ENCODE measurements at regions not wholly inside any gene's neighbourhood (a gene's known extent, or its start where the extent isn't known, plus 50 kb on each side); places are given as distances from the start of the nearest gene placed in this dataset.

- Histone ChIP-seq H3K27me3 (ENCODE audit: control insufficient read depth, extremely low read depth, insufficient read depth, low read length) (no peaks in the 10 kb centered on the region), H4K20me1 (ENCODE audit: control insufficient read depth, extremely low read depth, insufficient read depth, low read length) (no peaks in the 10 kb centered on the region), H3K4me2 (ENCODE audit: control insufficient read depth, extremely low read depth, insufficient read depth, low read depth, low read length) (no peak overlapping the region), H2AFZ (ENCODE audit: control insufficient read depth, low read length) (no peak overlapping the region), H3K9ac (ENCODE audit: control insufficient read depth, extremely low read depth, insufficient read depth, low read length) (no peak overlapping the region), H3K4me3 (ENCODE audit: control insufficient read depth in 2 of 3, extremely low read depth in 1 of 3, insufficient read depth in 2 of 3, low read depth in 1 of 3, low read length in 3 of 3) (no peak overlapping the region), H3K4me1 (ENCODE audit: control insufficient read depth, extremely low read depth, insufficient read depth, low read length) (no peaks in the 10 kb centered on the region), H3K27ac (ENCODE audit: control insufficient read depth, insufficient read depth, low read length) (no peak overlapping the region), H3K9me3 (ENCODE audit: control insufficient read depth, low read depth, low read length) (no peaks in the 10 kb centered on the region), H3K36me3 (ENCODE audit: control insufficient read depth in 2 of 2, extremely low read depth in 1 of 2, insufficient read depth in 2 of 2, low read length in 2 of 2) (no peaks in the 10 kb centered on the region), H3K9me1 (ENCODE audit: control insufficient read depth, extremely low read depth, insufficient read depth, low read length) (no peaks in the 10 kb centered on the region), H3K79me2 (ENCODE audit: control insufficient read depth, insufficient read depth, low read length) (no peaks in the 10 kb centered on the region)
- dilution Hi-C loops (cut with MboI; ENCODE audit: extremely low pct_ligation_motif_present, low sequenced_read_pairs) = no loop called here
- FAIRE-seq (no peak), DNase-seq (ENCODE audit: low read depth, low spot score) (no peak)
- TF ChIP-seq CTCF (optimal IDR thresholded peaks at IDR 0.05 in 1 of 3, IDR thresholded peaks at IDR 0.05 in 1 of 3, conservative IDR thresholded peaks at IDR 0.05 in 1 of 3; ENCODE audit: extremely low read depth in 1 of 3, insufficient read depth in 2 of 3, low read length in 3 of 3) (no peak), EZH2 (IDR thresholded peaks at IDR 0.05; ENCODE audit: low read length) (no peak)
These were observed 2127.3 kb upstream of the WWC1 start for GRCh38 chr5:166163996-166164610.

- no peak overlapping the region for H2AFZ ChIP-seq (ENCODE audit: control insufficient read depth, low read length)
- H3K27me3 ChIP-seq (ENCODE audit: control insufficient read depth, extremely low read depth, insufficient read depth, low read length) = no peaks in the 10 kb centered on the region
- TF ChIP-seq CTCF (optimal IDR thresholded peaks at IDR 0.05 in 1 of 3, IDR thresholded peaks at IDR 0.05 in 1 of 3, conservative IDR thresholded peaks at IDR 0.05 in 1 of 3; ENCODE audit: extremely low read depth in 1 of 3, insufficient read depth in 2 of 3, low read length in 3 of 3) = no peak
- no peak for TF ChIP-seq EZH2 (IDR thresholded peaks at IDR 0.05; ENCODE audit: low read length)
- H4K20me1 ChIP-seq (ENCODE audit: control insufficient read depth, extremely low read depth, insufficient read depth, low read length) = no peaks in the 10 kb centered on the region
- H3K79me2 ChIP-seq (ENCODE audit: control insufficient read depth, insufficient read depth, low read length) = no peaks in the 10 kb centered on the region
- no peaks in the 10 kb centered on the region for H3K4me1 ChIP-seq (ENCODE audit: control insufficient read depth, extremely low read depth, insufficient read depth, low read length)
- dilution Hi-C loops (cut with MboI; ENCODE audit: extremely low pct_ligation_motif_present, low sequenced_read_pairs) = no loop called here
- no peaks in the 10 kb centered on the region for H3K36me3 ChIP-seq (ENCODE audit: control insufficient read depth in 2 of 2, extremely low read depth in 1 of 2, insufficient read depth in 2 of 2, low read length in 2 of 2)
- H3K4me2 ChIP-seq (ENCODE audit: control insufficient read depth, extremely low read depth, insufficient read depth, low read depth, low read length) = no peak overlapping the region
- H3K4me3 ChIP-seq (ENCODE audit: control insufficient read depth in 2 of 3, extremely low read depth in 1 of 3, insufficient read depth in 2 of 3, low read depth in 1 of 3, low read length in 3 of 3) = no peak overlapping the region
- no peaks in the 10 kb centered on the region for H3K9me1 ChIP-seq (ENCODE audit: control insufficient read depth, extremely low read depth, insufficient read depth, low read length)
- H3K27ac ChIP-seq (ENCODE audit: control insufficient read depth, insufficient read depth, low read length) = no peak overlapping the region
- no peak overlapping the region for H3K9ac ChIP-seq (ENCODE audit: control insufficient read depth, extremely low read depth, insufficient read depth, low read length)
- H3K9me3 ChIP-seq (ENCODE audit: control insufficient read depth, low read depth, low read length) = no peaks in the 10 kb centered on the region
- no peak for FAIRE-seq
- no peak for DNase-seq (ENCODE audit: low read depth, low spot score)
These were observed 2125.8 kb upstream of the WWC1 start for GRCh38 chr5:166165596-166165995.

Measured in keratinocyte (primary cell).